GM12878 (cell line): ENCODE measurements at regions not wholly inside any gene's neighbourhood (a gene's known extent, or its start where the extent isn't known, plus 50 kb on each side); places are given as distances from the start of the nearest gene placed in this dataset.
A peak's percentile ranks its signal among the peaks of the same experiment; 100 is the strongest.

Experiments
- ATAC-seq: fragments of 200-7000 bp; cut with Tn5 transposase; 3 replicates; pipeline ENCODE4 v1.9.1; 2020; ENCODE audit warnings: mild to moderate bottlenecking, moderate library complexity
- BruUV-seq: library from RNA; stranded (reverse); fragments of 400-500 nt; replicated peaks from 2 replicates; lab custom pipeline; 2021; lab: Mats Ljungman, UMichigan
- CTCF ChIA-PET: fragments of 300-600 bp; sonication (Branson Sonifier 250); formaldehyde crosslinking; extraction: SDS; loops from one replicate; lab custom pipeline; 2021; ENCODE audit warnings: inconsistent platforms; lab: Yijun Ruan, JAX
- POLR2A ChIA-PET: fragments of 350-600 bp; formaldehyde crosslinking; extraction: SDS; loops from one replicate; lab custom pipeline; 2021; ENCODE audit warnings: inconsistent platforms; lab: Charles Lee
- RAD21 ChIA-PET: fragments of 300-600 bp; sonication (Branson Sonifier 250); formaldehyde crosslinking; loops from one replicate; lab custom pipeline; 2023; ENCODE audit warnings: antibody characterized with exemption; ENCODE audit not compliant: unreplicated experiment; lab: Charles Lee
- SMC1A ChIA-PET: fragments of 300-600 bp; sonication (Branson Sonifier 250); formaldehyde crosslinking; loops from one replicate; lab custom pipeline; 2023; ENCODE audit not compliant: unreplicated experiment, uncharacterized antibody; lab: Charles Lee
- DNase-seq: peaks from one replicate; pipeline ENCODE4 v3.0.0-alpha.2; 2011; ENCODE audit warnings: low read depth, low spot score
- FAIRE-seq: peaks from 3 replicates; lab custom pipeline; 2011; peaks lifted over from hg19 to GRCh38; lab: Jason Lieb, UNC
- H2AFZ ChIP-seq: 2 replicates; pipeline ENCODE4 v1.6.0; 2011; ENCODE audit warnings: low read depth, low read length, control low read depth; ENCODE audit not compliant: control insufficient read depth
- H3K27ac ChIP-seq: 2 replicates; pipeline ENCODE4 v1.5.1; 2011; ENCODE audit warnings: control low read depth; ENCODE audit not compliant: control insufficient read depth, insufficient read depth
- H3K27me3 ChIP-seq, 2 experiments: replicated peaks in 1 of 2; 2 replicates each; pipeline versions ENCODE4 v1.6.0 to v1.6.1; 2011; ENCODE audit warnings: low read length in 1 of 2; ENCODE audit not compliant: control insufficient read depth in 2 of 2, insufficient read depth in 2 of 2
- H3K36me3 ChIP-seq, 2 experiments: 2 replicates each; pipeline ENCODE4 v1.5.1; 2011; ENCODE audit warnings: low read length in 1 of 2; ENCODE audit not compliant: control insufficient read depth in 2 of 2, insufficient read depth in 2 of 2
- H3K4me1 ChIP-seq: 2 replicates; pipeline ENCODE4 v1.6.1; 2011; ENCODE audit warnings: mild to moderate bottlenecking, low read length, moderate library complexity, mixed read lengths; ENCODE audit not compliant: control insufficient read depth, insufficient read depth
- H3K4me2 ChIP-seq: 2 replicates; pipeline ENCODE4 v1.6.0; 2011; ENCODE audit warnings: control low read depth; ENCODE audit not compliant: control insufficient read depth, insufficient read depth
- H3K4me3 ChIP-seq: fragments of 200-600 bp; sonication (generic); 2 replicates; pipeline ENCODE4 v1.5.1; 2016
- H3K79me2 ChIP-seq: 2 replicates; pipeline ENCODE4 v1.6.0; 2011; ENCODE audit warnings: low read length; ENCODE audit not compliant: control insufficient read depth, insufficient read depth
- H3K9ac ChIP-seq: 2 replicates; pipeline ENCODE4 v1.8.0; 2011; ENCODE audit warnings: low read length, control low read depth, mixed read lengths; ENCODE audit not compliant: control insufficient read depth, insufficient read depth
- H3K9me3 ChIP-seq: replicated peaks from 3 replicates; pipeline ENCODE4 v1.5.1; 2011; ENCODE audit warnings: mild to moderate bottlenecking, low read length; ENCODE audit not compliant: control insufficient read depth, insufficient read depth
- H4K20me1 ChIP-seq: 2 replicates; pipeline ENCODE4 v1.6.0; 2011; ENCODE audit not compliant: control insufficient read depth, insufficient read depth
- IRF5 ChIP-seq: fragments of 450-650 bp; IDR thresholded peaks from 2 replicates; pipeline ENCODE4 v1.6.1; 2017; ENCODE audit warnings: borderline replicate concordance
- NFXL1 ChIP-seq: fragments of 450-650 bp; IDR thresholded peaks from 2 replicates; pipeline ENCODE4 v1.6.1; 2017; ENCODE audit warnings: antibody characterized with exemption, mild to moderate bottlenecking, borderline replicate concordance
- REST ChIP-seq: IDR thresholded peaks from 2 replicates; pipeline ENCODE4 v1.6.1; 2012; ENCODE audit warnings: mild to moderate bottlenecking, low read depth, low read length
- SP1 ChIP-seq: IDR thresholded peaks from one replicate; pipeline ENCODE4 v1.6.1; 2011; ENCODE audit warnings: low read depth, low read length
- WGBS: methylation state at CpG from one replicate; pipeline ENCODE4 v1.1.6; 2016; ENCODE audit warnings: low lambda C conversion rate; ENCODE audit not compliant: insufficient replicate concordance, insufficient coverage; ENCODE audit errors: missing lambda C conversion rate; 5-methylcytosine and 5-hydroxymethylcytosine counted together
- in situ Hi-C: fragments of 300-500 bp; cut with MboI; formaldehyde crosslinking; loops from 9 replicates; pipeline ENCODE4 v1.14.3; 2018; ENCODE audit warnings: mixed read lengths
- intact Hi-C: fragments of 100-400 bp; cut with micrococcal nuclease; formaldehyde crosslinking; loops from one replicate; pipeline ENCODE4 v1.14.2; 2022; ENCODE audit not compliant: unreplicated experiment
- TF ChIP-seq, protein P1 (sequence below): IDR thresholded peaks from 2 replicates; pipeline ENCODE4 v1.6.1; 2012; ENCODE audit warnings: low read depth, low read length, improper control_type of control experiment

DNA sequence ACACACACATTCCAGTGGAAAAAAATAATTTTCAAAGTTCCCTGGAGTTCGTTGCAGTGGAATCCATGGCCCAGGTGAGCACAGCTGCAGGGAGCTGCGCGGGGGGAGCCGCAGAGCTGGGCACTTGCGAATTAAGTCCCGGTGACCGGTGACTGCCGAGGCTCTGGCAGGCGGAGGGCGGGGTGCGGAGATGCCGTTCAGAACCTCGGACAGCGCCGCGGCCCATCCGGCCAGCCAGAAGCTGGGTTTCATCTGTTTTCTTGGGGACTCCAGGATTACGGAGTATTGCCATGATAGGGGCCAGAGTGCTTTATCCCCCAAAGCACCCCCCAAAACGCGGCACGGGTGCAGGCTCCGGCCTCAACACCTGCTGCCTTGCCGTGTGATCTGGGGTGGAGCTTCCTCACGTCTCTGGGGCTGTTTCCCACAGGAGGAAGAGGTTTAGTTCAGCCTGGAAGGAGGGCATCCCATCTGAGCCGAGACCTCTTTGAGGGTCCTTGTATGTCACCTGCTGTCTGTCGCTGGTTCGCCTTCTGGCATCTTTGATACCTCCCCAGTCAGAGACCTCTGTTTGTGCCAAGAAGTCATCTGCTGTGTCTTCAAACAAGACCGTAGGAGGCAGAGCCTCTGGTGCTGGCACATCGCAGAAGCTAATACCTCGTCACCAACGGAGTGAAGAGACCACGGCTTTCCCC lies 99.4 kb downstream of the YTHDF1 start:
- Histone ChIP-seq H4K20me1 (no peaks in the 10 kb centered on the region), H3K36me3 (no peaks in the 10 kb centered on the region), H3K27ac (no peak overlapping the region), H3K27me3 (0 out of 4 replicates have a peak, but pooled peaks cover 0 to 1% of the 10 kb centered on the region in 2 experiments), H3K4me3 (no peak overlapping the region), H3K4me2 (no peak overlapping the region), H3K9me3 (no peaks in the 10 kb centered on the region; the same call in 2 of the 3 replicates)
- POLR2A ChIA-PET = no interaction called here
- in situ Hi-C loops = no loop called here
- ATAC-seq (0 out of 3 replicates have a peak, but pooled peaks have one; percentile 31), FAIRE-seq (no peak)
- BruUV-seq = no TSS peak
- TF ChIP-seq IRF5 (no peak), REST (peak; percentile 91), NFXL1 (no peak), SP1 (no peak)
- TF ChIP-seq, protein P1, sequence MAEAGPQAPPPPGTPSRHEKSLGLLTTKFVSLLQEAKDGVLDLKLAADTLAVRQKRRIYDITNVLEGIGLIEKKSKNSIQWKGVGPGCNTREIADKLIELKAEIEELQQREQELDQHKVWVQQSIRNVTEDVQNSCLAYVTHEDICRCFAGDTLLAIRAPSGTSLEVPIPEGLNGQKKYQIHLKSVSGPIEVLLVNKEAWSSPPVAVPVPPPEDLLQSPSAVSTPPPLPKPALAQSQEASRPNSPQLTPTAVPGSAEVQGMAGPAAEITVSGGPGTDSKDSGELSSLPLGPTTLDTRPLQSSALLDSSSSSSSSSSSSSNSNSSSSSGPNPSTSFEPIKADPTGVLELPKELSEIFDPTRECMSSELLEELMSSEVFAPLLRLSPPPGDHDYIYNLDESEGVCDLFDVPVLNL = no peak
- TF ChIP-seq, all 136 proteins: peak for 1
- Histone ChIP-seq H2AFZ (no peak overlapping the region), H3K79me2 (no peaks in the 10 kb centered on the region), H3K9ac (no peak overlapping the region), H3K4me1 (no peaks in the 10 kb centered on the region)
- intact Hi-C loops = no loop called here
- no peak for DNase-seq
- WGBS = 17% methylated on average over 32 of the region's 32 CpGs
- RAD21 ChIA-PET = no interaction called here
- CTCF ChIA-PET = no interaction called here
- SMC1A ChIA-PET = no interaction called here
